Right lobe of liver (tissue), 6 donors: ENCODE measurements at regions not wholly inside any gene's neighbourhood (a gene's known extent, or its start where the extent isn't known, plus 50 kb on each side); places are given as distances from the start of the nearest gene placed in this dataset.
"Not testable (repeated sequence)": the region's sequence is repeated elsewhere in the genome, so short reads cannot be mapped to it uniquely, and the experiment has no call there.

Source experiments
- ATAC-seq, 4 donors: fragments of 200-7000 bp; cut with Tn5 transposase; one replicate each; pipeline ENCODE4 v1.9.1; 2020; ENCODE audit warnings: mild to moderate bottlenecking in 4 of 4, moderate library complexity in 4 of 4
- DNase-seq, 3 donors: peaks; one replicate each; pipeline ENCODE4 v3.0.0-alpha.2; 2020
- H3K27ac ChIP-seq, 3 donors: fragments of 200-600 bp; one replicate each; pipeline ENCODE4 v1.8.0; 2022
- H3K27me3 ChIP-seq, 2 donors: fragments of 200-600 bp; one replicate each; pipeline ENCODE4 v1.8.0; 2022
- H3K36me3 ChIP-seq, 4 donors: fragments of 200-600 bp; sonication (generic) in 1 of 4; one replicate each; pipeline versions ENCODE4 v1.5.1 to v1.8.0; 2017 to 2022; ENCODE audit warnings: control low read depth in 1 of 4
- H3K4me1 ChIP-seq, 4 donors: fragments of 200-600 bp; sonication (generic) in 1 of 4; one replicate each; pipeline versions ENCODE4 v1.5.1 to v1.8.0; 2017 to 2022; ENCODE audit warnings: control low read depth in 1 of 4
- H3K4me3 ChIP-seq, 3 donors: fragments of 200-600 bp; one replicate each; pipeline ENCODE4 v1.8.0; 2022
- H3K9me3 ChIP-seq, 4 donors: fragments of 200-600 bp; sonication (generic) in 1 of 4; one replicate each; pipeline versions ENCODE4 v1.5.1 to v1.8.0; 2017 to 2022; ENCODE audit warnings: control low read depth in 1 of 4
- POLR2A ChIP-seq: fragments of 450-650 bp; IDR thresholded peaks from one replicate; pipeline ENCODE4 v1.6.1; 2017; ENCODE audit warnings: antibody characterized with exemption, mild to moderate bottlenecking
- WGBS: methylation state at CpG from one replicate; pipeline ENCODE4 v1.1.6; 2018; ENCODE audit warnings: low coverage, low lambda C conversion rate; ENCODE audit not compliant: insufficient coverage; ENCODE audit errors: missing lambda C conversion rate; 5-methylcytosine and 5-hydroxymethylcytosine counted together
- intact Hi-C, 2 donors: fragments of 100-400 bp; cut with DNase I; formaldehyde crosslinking; loops; one replicate each; pipeline versions ENCODE4 v1.11.2 to v1.14.1; 2022
- TF ChIP-seq, protein P1 (sequence below), 4 donors: fragments of 200-600 bp in 3 of 4; fragments of 450-650 bp in 1 of 4; IDR thresholded peaks; one replicate each; pipeline versions ENCODE4 v1.5.1 to v1.8.0; 2016 to 2022; ENCODE audit warnings: antibody characterized with exemption in 4 of 4, mild to moderate bottlenecking in 2 of 4
- donor health status: DM: no; HTN: yes; CAD: no.
- donor health status: DM: no; HTN: no; CAD: no.
- donor health status: DM: no; HTN: no; CAD: no.
- donor health status: DM: no; HTN: yes; CAD: no.
- donor health status: DM: no; HTN: yes; CAD: no.

DNA sequence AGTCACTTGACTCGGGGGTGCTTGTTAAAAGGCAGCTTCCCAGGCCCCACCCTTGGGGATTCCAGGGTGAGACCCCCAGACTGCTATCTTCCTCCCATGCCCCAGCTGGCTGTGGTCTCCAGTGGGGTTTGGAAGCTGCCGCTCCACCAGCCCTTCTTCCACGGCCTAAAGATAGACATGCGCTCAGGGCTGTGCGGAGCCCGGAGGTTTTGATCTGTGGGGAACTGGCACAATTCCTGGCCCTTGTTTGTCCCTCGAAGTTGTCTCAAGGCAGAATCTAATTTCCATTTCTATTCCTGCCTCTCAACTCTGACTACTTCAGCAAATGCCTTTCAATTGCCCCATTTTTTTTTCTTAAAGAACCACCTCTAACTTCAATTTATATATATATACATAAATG, 120.7 kb upstream of the SRSF6 start:
- no peaks in the 10 kb centered on the region for H3K9me3 ChIP-seq
- no peak for TF ChIP-seq POLR2A
- TF ChIP-seq, protein P1, sequence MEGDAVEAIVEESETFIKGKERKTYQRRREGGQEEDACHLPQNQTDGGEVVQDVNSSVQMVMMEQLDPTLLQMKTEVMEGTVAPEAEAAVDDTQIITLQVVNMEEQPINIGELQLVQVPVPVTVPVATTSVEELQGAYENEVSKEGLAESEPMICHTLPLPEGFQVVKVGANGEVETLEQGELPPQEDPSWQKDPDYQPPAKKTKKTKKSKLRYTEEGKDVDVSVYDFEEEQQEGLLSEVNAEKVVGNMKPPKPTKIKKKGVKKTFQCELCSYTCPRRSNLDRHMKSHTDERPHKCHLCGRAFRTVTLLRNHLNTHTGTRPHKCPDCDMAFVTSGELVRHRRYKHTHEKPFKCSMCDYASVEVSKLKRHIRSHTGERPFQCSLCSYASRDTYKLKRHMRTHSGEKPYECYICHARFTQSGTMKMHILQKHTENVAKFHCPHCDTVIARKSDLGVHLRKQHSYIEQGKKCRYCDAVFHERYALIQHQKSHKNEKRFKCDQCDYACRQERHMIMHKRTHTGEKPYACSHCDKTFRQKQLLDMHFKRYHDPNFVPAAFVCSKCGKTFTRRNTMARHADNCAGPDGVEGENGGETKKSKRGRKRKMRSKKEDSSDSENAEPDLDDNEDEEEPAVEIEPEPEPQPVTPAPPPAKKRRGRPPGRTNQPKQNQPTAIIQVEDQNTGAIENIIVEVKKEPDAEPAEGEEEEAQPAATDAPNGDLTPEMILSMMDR (IDR thresholded peaks at IDR 0.05): no peak
- intact Hi-C loops: no loop called here

DNA sequence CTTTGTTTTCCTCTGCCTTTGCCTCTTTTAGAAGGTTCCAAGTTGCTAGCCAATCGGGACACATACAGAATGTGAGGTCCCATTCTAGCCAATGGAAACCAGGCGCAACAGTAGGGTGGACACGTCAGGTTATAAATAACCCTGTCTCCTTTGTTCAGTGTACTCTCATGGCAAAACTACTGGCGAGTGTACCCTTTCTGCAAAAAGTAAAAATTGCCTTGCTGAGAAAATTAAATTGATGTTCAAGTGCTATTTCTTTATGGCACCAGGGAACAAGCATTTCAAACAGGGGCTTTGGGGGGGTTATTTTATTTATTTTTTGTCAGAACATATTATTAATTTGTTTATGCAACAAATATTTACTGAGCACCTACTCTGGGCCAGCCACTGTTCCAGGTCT, 123.6 kb upstream of the SRSF6 start:
- no peak for TF ChIP-seq POLR2A
- TF ChIP-seq, protein P1 (IDR thresholded peaks at IDR 0.05): no peak
- DNase-seq: no peak
- no peak overlapping the region for H3K27ac ChIP-seq
- H3K4me3 ChIP-seq: no peak overlapping the region
- H3K4me1 ChIP-seq: no peaks in the 10 kb centered on the region
- ATAC-seq: no peak
- H3K9me3 ChIP-seq: no peaks in the 10 kb centered on the region
- intact Hi-C loops: no loop called here
- no peaks in the 10 kb centered on the region for H3K27me3 ChIP-seq
- no peaks in the 10 kb centered on the region for H3K36me3 ChIP-seq
- 48% methylated on average over 4 of the region's 4 CpGs for WGBS

More for the DNA sequence above, 120.7 kb upstream of the SRSF6 start:
- H3K4me3 ChIP-seq: no peak overlapping the region
- ATAC-seq (no peak), DNase-seq (no peak)
- H3K4me1 ChIP-seq: no peaks in the 10 kb centered on the region
- no peaks in the 10 kb centered on the region for H3K36me3 ChIP-seq
- no peaks in the 10 kb centered on the region for H3K27me3 ChIP-seq
- H3K27ac ChIP-seq: no peak overlapping the region
- WGBS: 60% methylated on average over 1 of the region's 7 CpGs

DNA sequence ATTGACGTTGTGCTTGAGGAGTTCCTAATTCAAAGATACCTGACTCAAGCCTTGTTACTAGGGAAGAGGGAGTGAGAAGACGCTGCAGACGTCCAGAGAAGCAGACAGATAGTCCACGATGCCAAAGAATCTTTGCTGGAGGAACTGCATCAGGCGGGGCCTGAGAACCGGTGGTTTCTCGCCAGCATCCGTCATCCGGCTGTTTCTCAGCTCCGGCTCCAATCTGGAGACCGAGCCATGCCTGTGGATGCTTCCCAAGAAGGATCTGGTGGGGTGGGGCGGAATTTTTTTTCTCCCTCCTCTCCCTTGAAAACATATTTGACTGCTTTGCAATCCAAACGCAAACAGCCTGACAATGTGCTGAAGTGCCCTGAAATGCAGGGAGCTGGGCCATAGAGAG, 125.8 kb upstream of the SRSF6 start:
- no peak overlapping the region for H3K4me3 ChIP-seq
- H3K27me3 ChIP-seq: no peaks in the 10 kb centered on the region
- H3K36me3 ChIP-seq: no peaks in the 10 kb centered on the region
- 34% methylated on average over 6 of the region's 13 CpGs for WGBS
- no peak for DNase-seq
- TF ChIP-seq, protein P1 (IDR thresholded peaks at IDR 0.05): no peak
- no peak for TF ChIP-seq POLR2A
- H3K27ac ChIP-seq: no peak overlapping the region
- H3K9me3 ChIP-seq: no peaks in the 10 kb centered on the region
- intact Hi-C loops: no loop called here
- no peak for ATAC-seq
- no peaks in the 10 kb centered on the region for H3K4me1 ChIP-seq

DNA sequence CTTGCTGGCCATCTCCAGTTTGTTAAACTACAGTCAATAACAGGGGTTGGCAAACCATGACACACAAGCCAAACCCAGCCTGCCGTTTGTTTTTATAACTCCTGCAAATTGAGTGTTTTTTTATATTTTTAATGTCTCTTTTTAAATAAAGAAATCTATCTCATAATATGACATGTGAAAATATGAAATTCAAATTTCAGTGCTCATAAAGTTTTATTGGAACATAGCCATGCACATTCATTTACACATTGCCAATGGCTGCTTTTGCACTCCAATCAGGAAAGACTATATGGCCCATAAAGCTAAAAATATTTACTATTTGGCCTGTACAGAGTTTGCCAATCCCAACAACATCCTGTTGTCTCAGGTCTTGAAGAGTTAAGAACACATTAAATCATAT, 129.0 kb upstream of the SRSF6 start:
- 39% methylated on average over 1 of the region's 1 CpG for WGBS
- Histone ChIP-seq H3K27me3 (no peaks in the 10 kb centered on the region), H3K27ac (no peak overlapping the region), H3K9me3 (no peaks in the 10 kb centered on the region), H3K4me3 (no peak overlapping the region), H3K36me3 (no peaks in the 10 kb centered on the region), H3K4me1 (no peaks in the 10 kb centered on the region)
- DNase-seq (no peak), ATAC-seq (no peak)
- no peak for TF ChIP-seq POLR2A
- TF ChIP-seq, protein P1 (IDR thresholded peaks at IDR 0.05): no peak
- intact Hi-C loops: no loop called here

DNA sequence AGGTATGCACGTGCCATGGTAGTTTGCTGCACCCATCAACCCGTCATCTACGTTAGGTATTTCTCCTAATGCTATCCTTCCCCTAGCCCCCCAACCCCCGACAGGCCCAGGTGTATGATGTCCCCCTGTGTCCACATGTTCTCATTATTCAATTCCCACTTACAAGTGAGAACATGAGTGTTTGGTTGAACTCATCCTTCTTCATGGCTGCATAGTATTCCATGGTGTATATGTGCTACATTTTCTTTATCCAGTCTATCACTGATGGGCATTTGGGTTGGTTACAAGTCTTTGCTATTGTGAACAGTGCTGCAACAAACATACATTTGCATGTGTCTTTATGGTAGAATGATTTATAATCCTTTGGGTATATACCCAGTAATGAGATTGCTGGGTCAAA, 130.5 kb upstream of the SRSF6 start:
- H3K4me1 ChIP-seq, H3K27me3 ChIP-seq, ATAC-seq, H3K4me3 ChIP-seq, H3K9me3 ChIP-seq, DNase-seq, intact Hi-C loops, H3K36me3 ChIP-seq, H3K27ac ChIP-seq: not testable (repeated sequence)
- 85% methylated on average over 4 of the region's 4 CpGs for WGBS
